Karpas-422 (cell line): ENCODE measurements at regions not wholly inside any gene's neighbourhood (a gene's known extent, or its start where the extent isn't known, plus 50 kb on each side); places are given as distances from the start of the nearest gene placed in this dataset.

ENCODE experiments used
- DNase-seq: peaks from one replicate; pipeline ENCODE4 v3.0.0-alpha.2; 2015
- H2AFZ ChIP-seq: fragments of 200-600 bp; sonication (generic); 2 replicates; pipeline ENCODE4 v1.6.1; 2014; ENCODE audit warnings: antibody characterized with exemption, low read length, mixed read lengths
- H3K27ac ChIP-seq: fragments of 200-600 bp; sonication (generic); 2 replicates; pipeline ENCODE4 v1.5.1; 2014; ENCODE audit warnings: mild to moderate bottlenecking, low read length, moderate library complexity
- H3K27me3 ChIP-seq: fragments of 200-600 bp; sonication (generic); 2 replicates; pipeline ENCODE4 v1.6.1; 2014; ENCODE audit warnings: low read length, mixed read lengths
- H3K36me3 ChIP-seq: fragments of 200-600 bp; sonication (generic); 2 replicates; pipeline ENCODE4 v1.6.1; 2014; ENCODE audit warnings: low read length, mixed read lengths; ENCODE audit not compliant: insufficient read depth
- H3K4me1 ChIP-seq: fragments of 200-600 bp; sonication (generic); 2 replicates; pipeline ENCODE4 v1.6.1; 2014; ENCODE audit warnings: mild to moderate bottlenecking, low read length, mixed read lengths
- H3K4me2 ChIP-seq: fragments of 200-600 bp; sonication (generic); 2 replicates; pipeline ENCODE4 v1.6.1; 2014; ENCODE audit warnings: low read length, low read depth, mild to moderate bottlenecking; ENCODE audit not compliant: poor library complexity, severe bottlenecking
- H3K4me3 ChIP-seq: fragments of 200-600 bp; sonication (generic); 2 replicates; pipeline ENCODE4 v1.5.1; 2014; ENCODE audit warnings: mild to moderate bottlenecking, antibody characterized with exemption, low read length, mixed read lengths
- H3K79me2 ChIP-seq: fragments of 200-600 bp; sonication (generic); 2 replicates; pipeline ENCODE4 v1.6.1; 2014; ENCODE audit warnings: mild to moderate bottlenecking, low read length, mixed read lengths
- H3K9ac ChIP-seq: fragments of 200-600 bp; sonication (generic); 2 replicates; pipeline ENCODE4 v1.6.0; 2014; ENCODE audit warnings: low read length
- H3K9me2 ChIP-seq: fragments of 200-600 bp; sonication (generic), shearing (Covaris generic); replicated peaks from 2 replicates; pipeline ENCODE4 v1.6.0; 2014; ENCODE audit warnings: mild to moderate bottlenecking, low read length, moderate library complexity; ENCODE audit not compliant: insufficient read depth
- H3K9me3 ChIP-seq: fragments of 300-700, 200-600 bp; sonication (generic); 2 replicates; pipeline ENCODE4 v1.6.1; 2014; ENCODE audit warnings: low read length, mixed read lengths
- H4K20me1 ChIP-seq: fragments of 200-600 bp; sonication (generic); 2 replicates; pipeline ENCODE4 v1.6.1; 2014; ENCODE audit warnings: mild to moderate bottlenecking, antibody characterized with exemption, low read length, low read depth; ENCODE audit not compliant: insufficient read depth

DNA sequence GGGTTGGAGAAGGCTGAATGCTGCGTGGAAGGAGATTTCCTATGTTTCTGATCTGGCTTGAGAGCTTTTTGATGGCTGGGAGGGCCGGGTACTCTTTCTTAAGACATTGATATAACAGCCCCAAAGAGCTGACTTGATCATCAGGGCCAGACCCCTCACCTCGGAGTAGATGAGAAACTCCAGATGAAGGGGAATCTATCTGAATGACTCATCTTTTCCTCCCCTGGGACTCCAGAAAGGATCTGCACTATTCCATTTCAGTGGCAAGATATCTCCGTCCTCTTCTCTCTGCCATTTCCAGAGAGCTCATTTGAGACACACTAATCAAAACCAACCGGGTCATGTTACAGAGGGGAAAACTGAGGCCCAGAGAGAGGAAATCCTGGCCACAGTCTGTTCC is 92.9 kb upstream of the MSX1 start:
- H3K9ac ChIP-seq: no peak overlapping the region
- H2AFZ ChIP-seq: no peak overlapping the region
- no peak overlapping the region for H3K4me2 ChIP-seq
- no peaks in the 10 kb centered on the region for H3K36me3 ChIP-seq
- no peaks in the 10 kb centered on the region for H3K9me2 ChIP-seq
- H4K20me1 ChIP-seq: peaks cover 4% of the 10 kb centered on the region; the same call in 1 of the 2 replicates
- H3K9me3 ChIP-seq: no peaks in the 10 kb centered on the region
- no peaks in the 10 kb centered on the region for H3K79me2 ChIP-seq
- no peak overlapping the region for H3K4me3 ChIP-seq
- no peaks in the 10 kb centered on the region for H3K4me1 ChIP-seq
- no peak for DNase-seq
- no peaks in the 10 kb centered on the region for H3K27me3 ChIP-seq
- H3K27ac ChIP-seq: no peak overlapping the region

DNA sequence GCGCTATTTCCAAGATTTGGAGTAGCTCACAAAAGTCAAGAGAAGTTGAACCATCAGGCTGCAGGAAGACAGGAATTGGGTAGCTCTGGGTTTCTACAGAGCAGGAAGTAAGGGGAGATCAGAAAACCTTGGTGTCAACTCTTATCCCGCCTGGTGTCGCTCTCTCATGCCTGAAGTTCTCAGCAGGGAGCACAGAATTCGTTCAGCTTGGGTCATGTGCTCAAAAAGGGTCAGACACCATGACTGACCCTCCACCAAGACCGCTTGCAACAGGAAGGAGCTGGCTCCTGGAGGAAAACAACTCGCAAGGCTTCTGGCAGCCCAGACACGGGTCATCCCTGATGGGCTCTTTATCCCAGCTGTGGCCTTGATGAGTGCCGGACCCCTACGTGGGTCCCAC is 93.7 kb upstream of the MSX1 start:
- Histone ChIP-seq H3K36me3 (no peaks in the 10 kb centered on the region), H3K27me3 (no peaks in the 10 kb centered on the region), H3K79me2 (no peaks in the 10 kb centered on the region), H3K27ac (no peak overlapping the region), H4K20me1 (peaks cover 4% of the 10 kb centered on the region; the same call in 1 of the 2 replicates), H3K9me3 (no peaks in the 10 kb centered on the region), H3K9ac (no peak overlapping the region), H3K4me1 (no peaks in the 10 kb centered on the region), H3K4me3 (no peak overlapping the region), H3K4me2 (no peak overlapping the region), H2AFZ (no peak overlapping the region), H3K9me2 (no peaks in the 10 kb centered on the region)
- DNase-seq: no peak

DNA sequence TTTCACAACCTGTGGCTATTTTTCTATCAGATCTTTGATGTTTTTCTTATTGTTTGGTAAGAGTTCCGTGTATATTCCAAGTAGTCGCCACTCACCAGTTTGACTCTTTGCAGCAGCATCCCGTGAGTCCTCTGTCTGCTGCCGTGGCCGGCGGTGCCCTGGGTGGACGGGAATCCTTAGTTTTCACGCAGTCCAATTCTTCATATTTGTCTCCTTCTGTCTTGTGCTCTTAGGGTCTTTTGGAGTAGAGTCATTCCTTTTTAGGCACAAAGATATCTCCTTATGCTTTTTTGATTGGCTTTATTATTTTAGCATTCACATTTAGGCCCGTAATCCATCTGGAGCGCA is 94.9 kb upstream of the MSX1 start:
- H3K9ac ChIP-seq: no peak overlapping the region
- H3K27ac ChIP-seq: no peak overlapping the region
- H3K4me1 ChIP-seq: no peaks in the 10 kb centered on the region
- H3K4me2 ChIP-seq: no peak overlapping the region
- H3K9me3 ChIP-seq: no peaks in the 10 kb centered on the region
- no peaks in the 10 kb centered on the region for H3K27me3 ChIP-seq
- H4K20me1 ChIP-seq: peaks cover 4% of the 10 kb centered on the region; the same call in 1 of the 2 replicates
- no peak for DNase-seq
- H2AFZ ChIP-seq: no peak overlapping the region
- no peaks in the 10 kb centered on the region for H3K79me2 ChIP-seq
- no peaks in the 10 kb centered on the region for H3K36me3 ChIP-seq
- H3K9me2 ChIP-seq: no peaks in the 10 kb centered on the region
- H3K4me3 ChIP-seq: no peak overlapping the region

DNA sequence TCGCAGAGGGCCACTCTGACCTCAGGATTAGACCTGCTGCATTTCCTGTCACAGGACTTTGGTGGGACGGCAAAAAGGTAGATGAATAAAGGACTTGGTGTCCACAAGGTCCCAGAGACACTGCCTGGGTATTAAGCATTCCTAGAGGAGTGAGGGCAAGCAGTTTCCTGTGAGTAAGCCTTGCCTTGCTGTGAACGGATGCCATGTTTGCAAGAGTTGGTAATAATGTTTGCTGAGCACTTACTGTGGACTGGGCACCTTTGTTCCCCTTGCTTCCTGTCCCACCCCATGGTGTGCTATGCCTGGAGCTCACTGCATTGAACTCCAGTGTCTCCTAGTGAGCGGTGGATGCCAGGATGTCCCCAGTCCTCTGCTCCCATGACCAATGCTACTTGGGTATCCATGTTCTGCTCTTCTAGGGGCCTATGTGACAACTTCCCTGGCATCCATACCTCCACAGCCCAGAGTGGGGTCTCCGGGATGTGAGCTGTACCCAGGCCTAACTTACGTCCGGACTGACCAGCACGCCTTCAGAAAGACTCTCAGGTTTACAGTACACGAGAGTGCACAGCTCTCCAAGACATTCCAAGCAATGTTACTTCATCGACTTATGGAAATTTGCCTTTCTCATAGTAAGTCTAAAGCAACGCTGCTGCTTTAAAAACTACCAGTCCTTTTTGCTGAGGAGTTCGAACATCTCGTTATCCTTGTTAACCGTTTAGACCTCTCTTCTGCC is 95.5 kb upstream of the MSX1 start:
- Histone ChIP-seq H3K79me2 (no peaks in the 10 kb centered on the region), H3K9me3 (no peaks in the 10 kb centered on the region), H4K20me1 (peaks cover 4% of the 10 kb centered on the region; the same call in 1 of the 2 replicates), H3K4me2 (no peak overlapping the region), H3K9me2 (no peaks in the 10 kb centered on the region), H3K4me3 (no peak overlapping the region), H3K27me3 (no peaks in the 10 kb centered on the region), H3K4me1 (no peaks in the 10 kb centered on the region), H3K27ac (no peak overlapping the region), H2AFZ (no peak overlapping the region), H3K9ac (no peak overlapping the region), H3K36me3 (no peaks in the 10 kb centered on the region)
- DNase-seq: no peak

DNA sequence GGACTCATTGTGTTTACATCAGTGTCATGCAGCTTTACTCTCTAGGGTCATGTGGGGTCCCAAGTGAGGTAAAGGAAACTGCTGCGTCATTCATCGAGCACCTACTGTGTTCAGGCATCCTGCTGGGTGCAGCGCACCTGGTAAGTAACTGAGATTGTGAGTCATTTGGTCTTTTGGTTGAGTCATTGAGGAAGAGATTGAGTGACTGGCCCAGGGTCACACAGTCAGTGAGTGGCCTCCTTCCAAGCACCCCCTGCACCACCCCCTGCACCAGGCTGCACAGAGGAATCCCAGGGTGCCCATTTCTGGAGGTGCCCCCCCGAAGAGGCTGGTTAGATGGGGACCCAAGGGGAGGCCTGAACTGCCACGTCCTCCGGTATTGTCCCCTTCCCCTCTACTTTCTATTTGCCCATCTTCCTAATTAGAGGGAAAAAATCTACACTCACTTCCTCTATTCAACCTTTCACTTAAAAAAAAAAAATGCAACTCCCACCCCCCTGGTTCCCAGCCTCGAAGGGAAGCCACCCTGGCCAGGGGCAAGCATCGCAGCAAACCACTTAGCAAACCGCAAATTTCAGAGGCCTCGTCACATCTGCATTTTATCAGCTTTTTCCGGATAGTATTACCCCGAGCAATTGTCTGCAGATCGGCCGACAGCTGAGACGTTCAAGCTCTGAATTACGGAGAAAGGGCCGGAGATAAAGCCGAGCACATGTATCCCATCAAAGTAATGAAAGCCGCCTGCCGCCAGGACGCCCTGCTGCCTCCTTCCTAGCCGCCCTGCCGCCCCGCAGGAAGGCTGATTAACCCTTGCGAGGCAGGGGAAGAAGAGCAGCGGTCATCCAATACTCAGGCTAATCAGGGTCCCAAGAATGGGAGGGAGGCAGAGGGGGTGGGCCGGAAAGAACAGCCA is 96.3 kb upstream of the MSX1 start:
- Histone ChIP-seq H2AFZ (no peak overlapping the region), H3K9me3 (no peaks in the 10 kb centered on the region), H3K4me1 (no peaks in the 10 kb centered on the region), H3K4me2 (no peak overlapping the region), H3K4me3 (no peak overlapping the region), H3K27ac (no peak overlapping the region), H3K36me3 (no peaks in the 10 kb centered on the region), H3K79me2 (no peaks in the 10 kb centered on the region), H4K20me1 (peaks cover 7% of the 10 kb centered on the region; the same call in 1 of the 2 replicates), H3K9me2 (no peaks in the 10 kb centered on the region), H3K9ac (no peak overlapping the region), H3K27me3 (no peaks in the 10 kb centered on the region)
- no peak for DNase-seq

DNA sequence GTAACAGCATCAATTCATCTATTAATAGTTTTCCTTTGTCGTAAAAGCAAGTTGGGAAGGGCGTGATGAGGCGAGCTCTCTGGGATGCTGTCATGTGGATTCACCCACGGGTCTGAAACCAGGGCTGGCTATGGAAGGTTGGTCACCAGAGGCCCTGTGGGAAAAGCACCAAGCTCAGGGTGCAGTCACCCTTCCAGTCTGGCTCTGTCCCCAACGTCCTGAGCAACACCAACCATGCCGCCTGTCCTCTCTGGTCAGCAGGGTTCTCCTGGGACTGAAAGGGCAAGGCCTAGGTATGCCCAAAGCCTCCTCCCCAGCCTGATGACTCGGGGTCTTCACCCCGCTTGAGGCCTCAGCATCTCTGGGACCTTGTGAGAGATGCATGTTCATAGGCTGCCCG is 97.2 kb upstream of the MSX1 start:
- Histone ChIP-seq H2AFZ (no peak overlapping the region), H3K4me1 (no peaks in the 10 kb centered on the region), H3K27me3 (no peaks in the 10 kb centered on the region), H3K9ac (no peak overlapping the region), H3K27ac (no peak overlapping the region), H3K9me2 (no peaks in the 10 kb centered on the region), H3K4me2 (no peak overlapping the region), H3K9me3 (no peaks in the 10 kb centered on the region), H3K79me2 (no peaks in the 10 kb centered on the region), H3K4me3 (no peak overlapping the region), H3K36me3 (no peaks in the 10 kb centered on the region), H4K20me1 (peaks cover 10% of the 10 kb centered on the region; the same call in 1 of the 2 replicates)
- DNase-seq: no peak

DNA sequence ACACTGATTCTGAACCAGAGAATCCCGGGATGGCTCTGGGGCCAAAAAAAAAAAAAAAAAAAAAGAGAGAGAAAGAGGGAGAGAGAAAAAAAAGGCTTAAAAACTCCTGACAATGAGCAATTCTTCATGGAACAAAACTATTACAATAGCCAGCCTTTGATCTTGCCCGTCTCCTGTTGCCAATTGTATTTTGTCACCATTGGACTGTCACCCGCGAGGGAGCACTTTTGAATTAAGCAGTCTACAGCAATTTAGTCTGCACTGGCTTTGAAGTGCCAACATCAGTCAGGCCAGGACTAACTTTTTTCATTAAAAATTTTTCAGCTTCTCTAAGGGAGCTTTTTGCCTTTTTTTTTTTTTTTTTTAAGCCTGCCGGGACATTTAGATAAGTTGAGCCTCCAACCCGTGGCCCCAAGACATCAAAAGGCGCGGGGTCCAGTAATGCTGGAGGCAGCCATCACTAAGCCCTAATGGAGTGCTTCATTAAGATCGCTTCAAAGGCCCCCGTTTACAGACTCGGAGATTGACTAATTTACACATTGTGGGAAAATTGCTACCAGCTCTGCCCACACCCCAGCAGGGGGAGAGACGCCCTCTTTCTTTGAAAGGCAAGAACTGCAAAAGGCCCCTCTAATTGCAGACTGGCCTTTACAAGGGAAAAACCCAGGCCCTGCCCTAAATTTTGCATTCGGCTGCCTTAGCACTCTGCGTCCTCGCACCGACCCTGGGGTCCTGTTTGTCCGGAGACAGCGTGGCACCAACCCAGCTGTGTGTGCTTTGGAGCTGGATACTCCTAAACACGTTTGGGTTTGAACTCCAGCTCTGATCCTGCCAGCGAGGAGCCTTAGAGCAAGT is 98.1 kb upstream of the MSX1 start:
- H3K27me3 ChIP-seq: no peaks in the 10 kb centered on the region
- H3K9me3 ChIP-seq: no peaks in the 10 kb centered on the region
- peaks cover 10% of the 10 kb centered on the region; the same call in 1 of the 2 replicates for H4K20me1 ChIP-seq
- no peak overlapping the region for H3K9ac ChIP-seq
- no peaks in the 10 kb centered on the region for H3K4me1 ChIP-seq
- H3K9me2 ChIP-seq: no peaks in the 10 kb centered on the region
- DNase-seq: peak; percentile 69
- H3K36me3 ChIP-seq: no peaks in the 10 kb centered on the region
- H3K79me2 ChIP-seq: no peaks in the 10 kb centered on the region
- H2AFZ ChIP-seq: no peak overlapping the region
- H3K4me3 ChIP-seq: no peak overlapping the region
- no peak overlapping the region for H3K27ac ChIP-seq
- H3K4me2 ChIP-seq: no peak overlapping the region

DNA sequence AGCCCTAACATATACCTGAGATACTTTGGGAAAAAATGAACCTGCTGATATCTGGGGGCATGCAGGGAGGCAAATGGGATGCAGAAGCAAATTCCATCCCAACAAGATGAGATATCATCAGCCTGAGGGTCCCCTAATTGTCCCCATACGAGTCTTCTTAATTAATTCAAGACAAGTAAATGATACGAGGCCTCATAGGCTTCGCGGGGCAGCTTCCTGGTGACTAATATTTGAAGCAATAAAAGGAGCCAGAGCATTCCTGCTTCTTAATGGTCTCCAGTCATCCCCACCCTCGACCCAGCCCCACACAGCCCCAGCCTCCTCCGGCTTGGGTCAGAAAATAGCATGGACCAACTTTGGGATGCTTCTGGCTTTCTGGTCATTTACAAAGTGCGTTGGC is 99.6 kb upstream of the MSX1 start:
- H3K4me2 ChIP-seq: no peak overlapping the region
- peaks cover 10% of the 10 kb centered on the region; the same call in 1 of the 2 replicates for H4K20me1 ChIP-seq
- no peak overlapping the region for H3K4me3 ChIP-seq
- no peaks in the 10 kb centered on the region for H3K36me3 ChIP-seq
- no peaks in the 10 kb centered on the region for H3K9me2 ChIP-seq
- no peaks in the 10 kb centered on the region for H3K79me2 ChIP-seq
- H3K9ac ChIP-seq: no peak overlapping the region
- no peak overlapping the region for H3K27ac ChIP-seq
- DNase-seq: no peak
- no peaks in the 10 kb centered on the region for H3K4me1 ChIP-seq
- H3K27me3 ChIP-seq: no peaks in the 10 kb centered on the region
- no peak overlapping the region for H2AFZ ChIP-seq
- H3K9me3 ChIP-seq: no peaks in the 10 kb centered on the region
